Neural progenitor cell (in vitro differentiated cells): ENCODE measurements at regions not wholly inside any gene's neighbourhood (a gene's known extent, or its start where the extent isn't known, plus 50 kb on each side); places are given as distances from the start of the nearest gene placed in this dataset.

Experiments used
- EZH2 ChIP-seq: fragments of 200-600 bp; sonication (generic); IDR thresholded peaks from 2 replicates; pipeline ENCODE4 v1.6.1; 2017; ENCODE audit warnings: antibody characterized with exemption, mild to moderate bottlenecking, moderate library complexity
- TF ChIP-seq, protein P1 (sequence below): fragments of 200-600 bp; sonication (generic); IDR thresholded peaks from 2 replicates; pipeline ENCODE4 v1.5.1; 2017; ENCODE audit warnings: antibody characterized with exemption, mild to moderate bottlenecking

DNA sequence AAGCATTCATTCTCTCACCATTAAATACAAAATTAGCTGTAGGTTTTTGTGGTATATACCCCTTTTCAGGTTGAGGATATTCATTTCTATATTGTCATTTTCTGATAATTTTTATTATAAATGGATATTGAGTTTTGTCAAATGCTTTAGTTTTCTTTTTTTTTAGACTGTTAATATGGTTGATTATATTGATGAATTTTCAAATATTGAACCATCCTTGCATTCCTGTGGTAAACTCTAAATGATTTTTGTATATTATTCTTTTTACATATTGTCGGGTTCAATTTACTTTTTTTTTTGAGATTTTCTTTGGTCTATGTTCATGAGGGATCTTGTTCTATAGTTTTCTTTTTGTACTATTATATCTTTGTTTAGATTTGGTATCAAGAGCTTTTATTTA lies 165.1 kb downstream of the GPAT3 start:
- TF ChIP-seq, protein P1, sequence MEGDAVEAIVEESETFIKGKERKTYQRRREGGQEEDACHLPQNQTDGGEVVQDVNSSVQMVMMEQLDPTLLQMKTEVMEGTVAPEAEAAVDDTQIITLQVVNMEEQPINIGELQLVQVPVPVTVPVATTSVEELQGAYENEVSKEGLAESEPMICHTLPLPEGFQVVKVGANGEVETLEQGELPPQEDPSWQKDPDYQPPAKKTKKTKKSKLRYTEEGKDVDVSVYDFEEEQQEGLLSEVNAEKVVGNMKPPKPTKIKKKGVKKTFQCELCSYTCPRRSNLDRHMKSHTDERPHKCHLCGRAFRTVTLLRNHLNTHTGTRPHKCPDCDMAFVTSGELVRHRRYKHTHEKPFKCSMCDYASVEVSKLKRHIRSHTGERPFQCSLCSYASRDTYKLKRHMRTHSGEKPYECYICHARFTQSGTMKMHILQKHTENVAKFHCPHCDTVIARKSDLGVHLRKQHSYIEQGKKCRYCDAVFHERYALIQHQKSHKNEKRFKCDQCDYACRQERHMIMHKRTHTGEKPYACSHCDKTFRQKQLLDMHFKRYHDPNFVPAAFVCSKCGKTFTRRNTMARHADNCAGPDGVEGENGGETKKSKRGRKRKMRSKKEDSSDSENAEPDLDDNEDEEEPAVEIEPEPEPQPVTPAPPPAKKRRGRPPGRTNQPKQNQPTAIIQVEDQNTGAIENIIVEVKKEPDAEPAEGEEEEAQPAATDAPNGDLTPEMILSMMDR = no peak
- no peak for TF ChIP-seq EZH2
